Breast epithelium (tissue), 3 donors: ENCODE measurements at regions not wholly inside any gene's neighbourhood (a gene's known extent, or its start where the extent isn't known, plus 50 kb on each side); places are given as distances from the start of the nearest gene placed in this dataset.

ENCODE experiments used
- CTCF ChIP-seq, 3 donors: fragments of 450-650 bp; IDR thresholded peaks; one replicate each; pipeline ENCODE4 v1.5.1; 2016 to 2017; ENCODE audit warnings: antibody characterized with exemption in 3 of 3, mild to moderate bottlenecking in 3 of 3, moderate library complexity in 3 of 3
- POLR2A ChIP-seq: fragments of 450-650 bp; IDR thresholded peaks from one replicate; pipeline ENCODE4 v1.6.1; 2016; ENCODE audit warnings: antibody characterized with exemption, mild to moderate bottlenecking, moderate library complexity

- no peak for TF ChIP-seq CTCF (IDR thresholded peaks at IDR 0.05)
- TF ChIP-seq POLR2A: no peak
Measured at GRCh38 chr10:4546500-4546899, 279.5 kb upstream of the AKR1E2 start.
